B cell (primary cell): ENCODE measurements at regions not wholly inside any gene's neighbourhood (a gene's known extent, or its start where the extent isn't known, plus 50 kb on each side); places are given as distances from the start of the nearest gene placed in this dataset.

Experiments
- ATAC-seq: fragments of 200-7000 bp; cut with Tn5 transposase; one replicate; pipeline ENCODE4 v1.10.0; 2021; ENCODE audit warnings: low read depth, mild to moderate bottlenecking, moderate number of reproducible peaks, moderate library complexity
- CTCF ChIA-PET: fragments of 350-600 bp; sonication (Branson Sonifier 250); formaldehyde crosslinking; loops from one replicate; lab custom pipeline; 2021; ENCODE audit warnings: antibody characterized with exemption, inconsistent platforms; lab: Charles Lee
- POLR2A ChIA-PET: fragments of 350-600 bp; sonication (Branson Sonifier 250); formaldehyde crosslinking; loops from one replicate; lab custom pipeline; 2021; ENCODE audit warnings: antibody characterized with exemption; lab: Charles Lee
- DNase-seq: peaks from one replicate; pipeline ENCODE4 v3.0.0; 2013
- H2AFZ ChIP-seq: 2 replicates; pipeline ENCODE4 v1.6.1; 2012; ENCODE audit warnings: mild to moderate bottlenecking, low read depth, low read length; ENCODE audit not compliant: insufficient read depth, poor library complexity, severe bottlenecking
- H3K27ac ChIP-seq, 2 donors: 1 replicate in 1 of 2; 2 replicates in 1 of 2; pipeline ENCODE4 v1.5.1; 2012 to 2013; ENCODE audit warnings: low read length in 2 of 2, mild to moderate bottlenecking in 2 of 2, moderate library complexity in 1 of 2
- H3K27me3 ChIP-seq, 4 experiments: fragments of 200-600 bp in 1 of 4; sonication (generic) in 1 of 4; replicated peaks in 1 of 4; 1 replicate in 2 of 4; 2 replicates in 2 of 4; pipeline versions ENCODE4 v1.6.1 to v1.7.0; 2013 to 2016; ENCODE audit warnings: low read length in 3 of 4, mild to moderate bottlenecking in 2 of 4, mixed read lengths in 1 of 4, moderate library complexity in 1 of 4; ENCODE audit not compliant: insufficient read depth in 4 of 4, control insufficient read depth in 3 of 4; ENCODE audit errors: control extremely low read depth in 1 of 4
- H3K36me3 ChIP-seq, 2 experiments: replicated peaks in 1 of 2; 1 replicate in 1 of 2; 2 replicates in 1 of 2; pipeline versions ENCODE4 v1.6.1 to v1.7.1; 2013; ENCODE audit warnings: low read length in 1 of 2; ENCODE audit not compliant: insufficient read depth in 2 of 2, control insufficient read depth in 1 of 2; ENCODE audit errors: control extremely low read depth in 1 of 2, extremely low read depth in 1 of 2
- H3K4me1 ChIP-seq, 2 donors: fragments of 200-600 bp in 1 of 2; sonication (generic) in 1 of 2; 1 replicate in 1 of 2; 2 replicates in 1 of 2; pipeline versions ENCODE4 v1.5.1 to v1.6.1; 2013 to 2017; ENCODE audit warnings: low read length in 2 of 2; ENCODE audit not compliant: control insufficient read depth in 2 of 2, insufficient read depth in 2 of 2
- H3K4me2 ChIP-seq: replicated peaks from 2 replicates; pipeline ENCODE3; 2012; ENCODE audit warnings: mild to moderate bottlenecking, low read depth, low read length; ENCODE audit not compliant: poor library complexity, severe bottlenecking
- H3K4me3 ChIP-seq, 5 experiments: fragments of 200-600 bp in 1 of 5; sonication (generic) in 1 of 5; 1 replicate in 3 of 5; 2 replicates in 2 of 5; pipeline versions ENCODE4 v1.5.1 to v1.7.0; 2011 to 2016; ENCODE audit warnings: low read length in 4 of 5, mild to moderate bottlenecking in 4 of 5, low read depth in 2 of 5, control low read depth in 1 of 5, moderate library complexity in 1 of 5; ENCODE audit not compliant: insufficient read depth in 1 of 5; ENCODE audit errors: control extremely low read depth in 1 of 5, extremely low read depth in 1 of 5
- H3K79me2 ChIP-seq: fragments of 200-600 bp; sonication (generic); one replicate; pipeline ENCODE4 v1.6.0; 2016; ENCODE audit warnings: low read length; ENCODE audit not compliant: control insufficient read depth, insufficient read depth
- H3K9ac ChIP-seq: fragments of 200-600 bp; sonication (generic); 2 replicates; pipeline ENCODE4 v1.6.1; 2017; ENCODE audit warnings: mild to moderate bottlenecking, low read length, moderate library complexity
- H3K9me3 ChIP-seq, 3 donors: one replicate each; pipeline versions ENCODE4 v1.6.1 to v1.7.1; 2013; ENCODE audit warnings: low read length in 2 of 3; ENCODE audit not compliant: control insufficient read depth in 2 of 3, insufficient read depth in 1 of 3; ENCODE audit errors: control extremely low read depth in 1 of 3
- H4K20me1 ChIP-seq: 2 replicates; pipeline ENCODE4 v1.6.0; 2012; ENCODE audit warnings: mild to moderate bottlenecking, low read length; ENCODE audit not compliant: insufficient read depth, control insufficient read depth, poor library complexity, severe bottlenecking
- H3K27ac Mint-ChIP-seq: one replicate; pipeline ENCODE4 v1.8.0; 2021; ENCODE audit warnings: mixed read lengths
- H3K27me3 Mint-ChIP-seq: one replicate; pipeline ENCODE4 v1.8.0; 2021; ENCODE audit warnings: mixed read lengths
- H3K4me1 Mint-ChIP-seq: one replicate; pipeline ENCODE4 v1.8.0; 2021; ENCODE audit warnings: mixed read lengths
- H3K4me3 Mint-ChIP-seq: one replicate; pipeline ENCODE4 v1.8.0; 2021; ENCODE audit warnings: mixed read lengths
- H3K9me3 Mint-ChIP-seq: one replicate; pipeline ENCODE4 v1.8.0; 2022; ENCODE audit warnings: mixed read lengths; ENCODE audit not compliant: insufficient read depth
- CTCF ChIP-seq: fragments of 200-600 bp; IDR thresholded peaks from one replicate; pipeline ENCODE4 v1.8.0; 2022; ENCODE audit warnings: antibody characterized with exemption, mild to moderate bottlenecking
- EZH2 ChIP-seq: IDR thresholded peaks from 2 replicates; pipeline ENCODE4 v1.6.1; 2012; ENCODE audit warnings: borderline replicate concordance, low read depth, mild to moderate bottlenecking, moderate library complexity, low read length; ENCODE audit not compliant: insufficient read depth, poor library complexity, severe bottlenecking
- WGBS: methylation state at CpG from one replicate; pipeline ENCODE4 v1.1.5; 2013; ENCODE audit warnings: missing lambda C conversion rate; ENCODE audit not compliant: insufficient coverage; 5-methylcytosine and 5-hydroxymethylcytosine counted together
- intact Hi-C: fragments of 100-400 bp; cut with micrococcal nuclease; formaldehyde crosslinking; loops from one replicate; pipeline ENCODE4 v1.10.0; 2022

- CTCF ChIA-PET = no interaction called here
- Histone ChIP-seq H3K79me2 (no peaks in the 10 kb centered on the region), H3K4me1 (no peaks in the 10 kb centered on the region), H3K4me3 (no peak overlapping the region), H3K4me2 (no peak overlapping the region), H3K36me3 (no peaks in the 10 kb centered on the region), H3K27me3 (no peaks in the 10 kb centered on the region), H2AFZ (no peak overlapping the region), H3K9ac (no peak overlapping the region), H3K27ac (no peak overlapping the region), H4K20me1 (no peaks in the 10 kb centered on the region), H3K9me3 (peaks cover 0 to 9% (median 0%) of the 10 kb centered on the region in 3 donors)
- intact Hi-C loops = no loop called here
- no peak for DNase-seq
- POLR2A ChIA-PET = no interaction called here
- Mint-ChIP-seq H3K27me3 (no peaks in the 10 kb centered on the region), H3K9me3 (no peaks in the 10 kb centered on the region), H3K4me3 (no peak overlapping the region), H3K27ac (no peak overlapping the region), H3K4me1 (no peaks in the 10 kb centered on the region)
- TF ChIP-seq CTCF (no peak), EZH2 (no peak)
- no CpG with 5 or more reads among the region's 3 CpGs for WGBS
- ATAC-seq = no peak
These were observed 446.0 kb upstream of the EPHA3 start for GRCh38 chr3:88661433-88661824.

- H3K4me3 Mint-ChIP-seq = no peak overlapping the region
- ChIA-PET CTCF (no interaction called here), POLR2A (no interaction called here)
- TF ChIP-seq EZH2 (no peak), CTCF (no peak)
- 95% methylated on average over 2 of the region's 2 CpGs for WGBS
- H3K4me1 ChIP-seq = no peaks in the 10 kb centered on the region
- H3K27me3 ChIP-seq = no peaks in the 10 kb centered on the region
- no peaks in the 10 kb centered on the region for H3K4me1 Mint-ChIP-seq
- no peaks in the 10 kb centered on the region for H3K36me3 ChIP-seq
- H3K4me2 ChIP-seq = no peak overlapping the region
- no peak overlapping the region for H2AFZ ChIP-seq
- no peak overlapping the region for H3K27ac ChIP-seq
- no peaks in the 10 kb centered on the region for H3K9me3 ChIP-seq
- DNase-seq = no peak
- intact Hi-C loops = no loop called here
- no peaks in the 10 kb centered on the region for H3K27me3 Mint-ChIP-seq
- no peak overlapping the region for H3K27ac Mint-ChIP-seq
- H3K9me3 Mint-ChIP-seq = no peaks in the 10 kb centered on the region
- no peak overlapping the region for H3K4me3 ChIP-seq
- H4K20me1 ChIP-seq = no peaks in the 10 kb centered on the region
- no peak overlapping the region for H3K9ac ChIP-seq
- ATAC-seq = no peak
- no peaks in the 10 kb centered on the region for H3K79me2 ChIP-seq
These were observed 439.2 kb upstream of the EPHA3 start for GRCh38 chr3:88668180-88668579.
